Left lobe of liver (tissue), 2 donors: ENCODE measurements at regions not wholly inside any gene's neighbourhood (a gene's known extent, or its start where the extent isn't known, plus 50 kb on each side); places are given as distances from the start of the nearest gene placed in this dataset.
"Not testable (repeated sequence)": the region's sequence is repeated elsewhere in the genome, so short reads cannot be mapped to it uniquely, and the experiment has no call there.

Experiments
- ATAC-seq: fragments of 200-7000 bp; cut with Tn5 transposase; one replicate; pipeline ENCODE4 v1.9.1; 2020; ENCODE audit warnings: mild to moderate bottlenecking, moderate library complexity
- DNase-seq: peaks from one replicate; pipeline ENCODE4 v3.0.0-alpha.2; 2020; ENCODE audit warnings: low spot score
- donor health status: DM: no; HTN: no; CAD: no; lungs with moderate emphysema.
- donor health status: DM: no; HTN: yes; CAD: no.

- DNase-seq = no peak
- no peak for ATAC-seq
These were observed 109.9 kb upstream of the CADM1 start for GRCh38 chr11:115613986-115614632.

- peak; percentile 36 for ATAC-seq
These were observed 108.8 kb upstream of the CADM1 start for GRCh38 chr11:115613004-115613403.

GRCh38 chr11:115612046-115612730, 108.0 kb upstream of the CADM1 start:
- no peak for DNase-seq
- peak; percentile 32 for ATAC-seq

More at GRCh38 chr11:115613004-115613403, 108.8 kb upstream of the CADM1 start:
- DNase-seq = no peak

GRCh38 chr11:115611343-115611742, 107.1 kb upstream of the CADM1 start:
- ATAC-seq (no peak), DNase-seq (no peak)

GRCh38 chr11:115610908-115611307, 106.7 kb upstream of the CADM1 start:
- no peak for DNase-seq
- ATAC-seq = peak; percentile 33

- DNase-seq, ATAC-seq: not testable (repeated sequence)
These were observed 106.0 kb upstream of the CADM1 start for GRCh38 chr11:115610234-115610633.

- DNase-seq = no peak
- no peak for ATAC-seq
These were observed 104.8 kb upstream of the CADM1 start for GRCh38 chr11:115608976-115609375.

- DNase-seq = no peak
- ATAC-seq = peak; percentile 43
These were observed 103.5 kb upstream of the CADM1 start for GRCh38 chr11:115607621-115608221.

GRCh38 chr11:115606498-115607220, 102.4 kb upstream of the CADM1 start:
- peak; percentile 59 for DNase-seq

GRCh38 chr11:115605871-115606497, 101.8 kb upstream of the CADM1 start:
- no peak for DNase-seq
- peak; percentile 59 for ATAC-seq

More at GRCh38 chr11:115606498-115607220, 102.4 kb upstream of the CADM1 start:
- peak; percentile 67 for ATAC-seq

- not testable (repeated sequence) for DNase-seq, ATAC-seq
These were observed 101.2 kb upstream of the CADM1 start for GRCh38 chr11:115605397-115605796.

GRCh38 chr11:115599125-115599524, 94.9 kb upstream of the CADM1 start:
- ATAC-seq (no peak), DNase-seq (no peak)

- ATAC-seq = no peak
- no peak for DNase-seq
These were observed 94.2 kb upstream of the CADM1 start for GRCh38 chr11:115598257-115598901.

GRCh38 chr11:115591380-115591779, 87.2 kb upstream of the CADM1 start:
- DNase-seq (no peak), ATAC-seq (no peak)

- no peak for DNase-seq
- no peak for ATAC-seq
These were observed 86.0 kb upstream of the CADM1 start for GRCh38 chr11:115590254-115590653.

- no peak for ATAC-seq
- no peak for DNase-seq
These were observed 83.6 kb upstream of the CADM1 start for GRCh38 chr11:115587718-115588342.

GRCh38 chr11:115585361-115586024, 81.3 kb upstream of the CADM1 start:
- no peak for ATAC-seq

GRCh38 chr11:115581871-115582639, 77.8 kb upstream of the CADM1 start:
- no peak for DNase-seq
- peak; percentile 81 for ATAC-seq

More at GRCh38 chr11:115585361-115586024, 81.3 kb upstream of the CADM1 start:
- no peak for DNase-seq
